ENCODE measurements at regions not wholly inside any gene's neighbourhood (a gene's known extent, or its start where the extent isn't known, plus 50 kb on each side); places are given as distances from the start of the nearest gene placed in this dataset.

DNA sequence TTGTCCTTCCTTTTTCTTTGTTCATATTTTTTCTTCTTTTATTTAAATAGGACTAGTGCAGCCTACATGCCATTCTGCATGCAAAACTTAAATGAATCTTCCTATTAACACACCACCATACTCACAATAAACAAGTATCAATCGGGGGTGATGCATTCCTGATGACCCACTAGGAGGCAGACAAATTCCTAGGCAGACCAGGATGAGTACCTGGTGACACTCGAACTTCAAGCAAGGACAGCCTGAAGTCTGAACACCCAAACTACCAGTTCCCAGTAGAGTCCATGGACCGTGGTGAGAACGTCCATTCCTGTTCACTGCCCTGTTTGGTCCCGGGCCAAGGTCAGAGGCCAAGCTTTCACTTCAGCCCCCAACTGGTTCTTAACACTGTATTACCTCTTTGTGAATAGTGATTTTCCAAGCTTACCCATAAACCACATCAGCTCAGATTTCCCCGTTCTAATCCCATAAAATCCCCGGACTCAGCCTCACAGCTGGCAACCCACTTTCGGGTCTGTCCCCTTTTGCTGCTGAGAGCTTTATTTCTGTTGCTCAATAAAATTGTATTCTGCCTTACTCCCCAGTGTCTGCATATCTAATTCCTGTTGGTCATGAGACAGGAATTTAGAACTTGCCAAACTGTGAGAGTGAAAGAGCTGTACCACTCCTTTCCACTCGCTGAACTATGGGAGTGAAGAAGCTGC lies 1286.6 kb downstream of the FSTL5 start:
- no peak for DNase-seq

GRCh38 chr4:160880180-160880579 lies 1283.6 kb downstream of the FSTL5 start:
- no peak for DNase-seq

GRCh38 chr4:160887668-160888067 lies 1276.1 kb downstream of the FSTL5 start:
- DNase-seq = no peak

DNA sequence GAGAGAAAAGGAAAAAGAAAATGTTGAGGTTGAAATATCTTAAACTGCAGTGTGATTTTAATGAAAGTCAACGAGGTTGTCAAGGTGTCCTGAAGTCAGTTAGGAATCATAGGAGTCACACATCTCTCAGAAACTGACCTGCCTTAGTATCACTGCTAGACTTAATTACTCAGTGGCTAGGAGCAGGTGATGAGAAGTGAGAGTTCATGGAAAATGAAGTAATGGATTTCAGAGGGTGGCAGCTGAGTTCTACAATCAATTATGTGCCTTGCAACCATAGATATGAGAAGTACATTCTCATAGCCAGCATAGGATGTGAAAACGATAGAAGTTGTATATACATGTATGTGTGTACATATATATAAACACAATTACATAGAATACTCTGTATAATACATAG lies 1269.7 kb downstream of the FSTL5 start:
- no peak for DNase-seq

DNA sequence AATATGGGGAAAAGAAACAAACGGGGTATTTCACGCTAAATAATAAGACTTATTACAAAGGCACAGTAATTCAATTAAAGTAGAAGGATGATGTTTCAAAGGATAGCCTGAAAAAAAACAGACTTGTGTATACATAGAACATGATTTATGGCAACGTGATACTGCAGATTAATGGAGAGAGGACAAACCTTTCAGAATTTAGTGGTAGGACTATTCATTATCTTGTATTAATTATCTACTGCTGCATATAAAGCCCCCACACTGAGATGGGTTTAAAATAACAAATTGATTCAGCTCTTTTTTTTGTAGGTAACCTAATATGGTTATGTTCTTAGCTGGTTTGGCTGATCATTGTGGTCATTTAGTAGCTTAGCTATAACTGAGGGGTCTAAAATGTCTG lies 1269.0 kb downstream of the FSTL5 start:
- no peak for DNase-seq

DNA sequence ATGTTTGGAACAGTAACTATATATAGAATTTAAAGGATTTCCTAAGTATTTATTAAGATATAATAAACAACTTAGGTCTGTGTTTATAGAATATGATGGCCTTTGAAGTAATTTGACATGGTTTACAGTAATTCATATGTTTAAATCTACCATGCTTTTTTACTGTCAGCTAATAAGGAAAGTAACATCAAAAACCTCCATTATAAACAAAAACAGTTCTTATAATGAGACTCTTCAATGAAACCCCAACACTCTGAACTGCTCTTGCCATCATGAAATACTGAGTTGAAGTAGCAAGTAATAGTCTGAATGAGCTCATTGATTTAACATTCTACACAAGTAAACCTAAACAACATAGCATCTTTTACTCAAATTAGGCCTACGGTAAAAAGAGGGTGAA lies 1236.5 kb downstream of the FSTL5 start:
- DNase-seq = no peak

GRCh38 chr4:160928482-160928881 lies 1235.3 kb downstream of the FSTL5 start:
- DNase-seq = no peak

- no peak for DNase-seq
Observed at GRCh38 chr4:160947653-160948052, 1216.1 kb downstream of the FSTL5 start.

DNA sequence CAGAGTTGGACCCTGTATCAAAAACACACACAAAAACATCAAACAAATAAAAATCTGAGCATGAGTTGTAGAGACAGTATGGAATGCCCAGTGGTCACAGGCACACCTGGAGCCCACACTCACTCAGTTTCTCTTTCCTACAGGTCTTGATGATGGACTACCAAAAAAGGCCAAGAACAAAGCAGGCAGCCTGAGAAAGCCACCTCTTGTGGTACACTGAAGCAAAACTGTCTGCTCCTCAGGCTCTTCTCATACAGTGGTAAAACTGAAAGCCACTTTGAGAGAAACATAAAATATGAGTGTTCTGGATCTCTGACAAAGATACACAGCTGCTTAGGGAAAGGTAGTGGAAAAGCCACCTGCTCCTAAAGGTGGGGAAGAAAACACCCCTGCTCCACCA lies 1206.9 kb downstream of the FSTL5 start:
- DNase-seq = no peak

DNA sequence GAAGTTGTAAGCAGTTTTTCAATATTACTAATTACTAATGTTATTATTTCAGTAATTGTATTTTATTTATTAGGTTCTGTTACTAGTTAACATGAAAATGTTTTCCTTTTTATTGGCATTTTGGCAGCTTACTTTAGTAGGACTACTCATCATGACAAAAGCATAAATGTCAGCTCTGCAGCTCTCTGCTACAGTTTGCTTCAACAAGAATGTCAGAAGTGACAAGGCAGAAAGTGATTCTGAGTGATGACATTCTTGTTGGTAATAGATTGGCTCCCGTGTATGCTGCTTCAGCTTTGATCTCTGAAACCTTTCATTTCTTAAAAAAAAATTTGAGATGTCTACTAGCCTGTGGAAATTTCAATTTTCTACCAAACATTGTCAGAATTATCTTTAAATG lies 1193.9 kb downstream of the FSTL5 start:
- DNase-seq = no peak

DNA sequence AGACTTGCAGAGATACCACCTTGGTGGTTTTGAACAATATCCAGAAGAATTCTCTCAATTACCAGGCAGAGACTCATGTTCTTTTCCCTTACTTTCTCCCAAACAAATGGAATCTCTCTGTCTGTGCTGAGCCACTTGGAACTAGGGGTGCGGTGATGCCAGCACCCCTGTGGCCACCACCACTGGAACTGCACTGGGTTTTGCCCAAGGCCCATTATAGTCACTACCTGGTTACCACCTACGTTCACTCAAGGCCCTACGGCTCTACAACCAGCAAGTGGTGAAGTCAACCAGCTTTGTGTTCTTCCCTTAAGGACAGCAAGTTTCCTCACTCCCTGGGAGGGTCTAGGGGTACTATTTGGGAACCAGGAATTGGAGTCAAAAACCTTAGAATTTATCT lies 1183.7 kb downstream of the FSTL5 start:
- no peak for DNase-seq

- no peak for DNase-seq
Observed at GRCh38 chr4:160981083-160981482, 1182.7 kb downstream of the FSTL5 start.

DNA sequence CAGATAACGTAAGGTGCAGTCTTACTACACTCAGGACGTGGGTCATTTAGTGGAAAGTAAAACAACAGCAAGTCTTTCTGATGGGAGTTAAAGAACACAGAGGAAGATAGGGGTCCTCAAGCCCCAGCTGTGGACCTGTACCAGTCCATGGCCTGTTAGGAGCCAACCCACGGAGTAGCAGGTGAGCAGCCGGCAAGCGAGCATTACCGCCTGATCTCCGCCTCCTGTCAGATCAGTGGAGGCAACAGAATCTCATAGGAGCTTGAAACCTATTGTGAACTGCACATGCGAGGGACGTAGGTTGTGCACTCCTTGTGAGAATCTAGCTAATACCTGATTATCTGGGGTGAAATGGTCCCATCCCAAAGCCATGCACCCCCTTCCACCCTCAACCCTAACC lies 1180.8 kb downstream of the FSTL5 start:
- DNase-seq = no peak

- no peak for DNase-seq
Observed at GRCh38 chr4:161002386-161002785, 1161.4 kb downstream of the FSTL5 start.

DNA sequence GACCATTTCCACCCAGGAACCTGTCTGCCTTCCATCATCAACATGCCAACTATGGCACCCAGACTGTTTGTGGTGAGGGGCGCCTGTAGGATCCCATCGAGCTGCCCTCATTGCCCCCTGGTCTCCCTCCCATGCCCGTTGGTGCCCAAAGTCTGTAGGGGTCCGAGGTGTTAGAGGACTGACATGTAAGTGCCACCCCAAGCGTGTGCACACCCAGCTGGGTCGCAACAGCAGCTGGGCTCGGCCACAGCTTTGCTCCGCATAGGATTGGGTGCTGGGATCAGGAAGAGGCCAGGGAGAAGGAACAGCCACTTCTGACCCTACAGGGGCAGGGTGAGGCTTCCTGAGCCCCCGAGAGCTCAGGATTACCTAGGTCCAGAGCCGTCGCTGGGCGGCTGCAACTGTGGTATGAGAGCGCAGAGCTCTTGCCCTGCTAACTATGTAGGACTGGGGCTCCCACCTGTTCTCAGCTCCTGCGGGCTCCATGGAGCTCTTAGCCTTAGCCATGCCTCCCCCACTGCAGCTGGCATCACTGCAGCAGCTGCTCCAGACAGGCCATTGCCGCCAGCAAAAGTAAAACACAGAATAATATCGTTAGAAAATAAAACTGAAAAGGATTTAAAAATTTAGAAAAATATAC lies 1160.3 kb downstream of the FSTL5 start:
- DNase-seq = no peak

- no peak for DNase-seq
Observed at GRCh38 chr4:161005746-161006145, 1158.1 kb downstream of the FSTL5 start.

DNA sequence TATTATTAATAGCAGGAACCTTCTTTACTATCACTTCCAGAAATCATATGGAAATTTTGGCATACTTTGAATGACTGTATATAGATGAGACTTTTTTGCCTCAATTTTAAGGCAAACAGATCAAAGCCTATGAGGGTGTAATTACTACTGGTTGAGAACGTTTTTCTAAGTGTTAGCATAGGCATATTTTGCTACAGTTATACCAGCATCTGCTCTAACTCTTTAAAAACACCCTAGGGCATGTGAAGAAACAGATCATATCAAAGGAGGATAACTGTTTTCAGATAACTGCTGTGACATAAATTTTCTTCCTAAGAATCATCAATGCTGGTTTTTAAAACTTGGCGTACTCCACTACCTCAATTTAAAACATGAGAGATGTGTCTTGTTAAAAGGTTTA lies 1155.3 kb downstream of the FSTL5 start:
- no peak for DNase-seq

DNA sequence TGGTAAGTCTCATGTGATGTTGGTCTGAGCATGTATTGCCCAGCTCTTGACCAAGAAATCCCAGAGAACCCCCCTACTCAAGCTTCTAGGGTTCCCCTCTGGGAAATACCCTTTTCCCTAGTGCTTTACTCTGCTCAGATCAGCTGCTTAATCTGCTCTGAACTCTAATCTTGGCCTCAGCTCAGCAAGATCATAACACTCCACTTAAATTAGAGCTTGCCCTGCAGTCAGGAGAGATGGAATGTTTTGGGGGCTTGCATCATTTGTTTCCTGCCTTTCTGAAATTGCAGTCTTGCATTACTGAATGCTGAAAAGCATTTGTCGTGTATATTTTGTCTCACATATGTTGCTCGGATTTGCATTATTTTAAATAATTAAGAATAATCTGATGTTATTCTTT lies 1153.6 kb downstream of the FSTL5 start:
- DNase-seq = no peak
